ENCODE measurements at regions not wholly inside any gene's neighbourhood (a gene's known extent, or its start where the extent isn't known, plus 50 kb on each side); places are given as distances from the start of the nearest gene placed in this dataset.

DNA sequence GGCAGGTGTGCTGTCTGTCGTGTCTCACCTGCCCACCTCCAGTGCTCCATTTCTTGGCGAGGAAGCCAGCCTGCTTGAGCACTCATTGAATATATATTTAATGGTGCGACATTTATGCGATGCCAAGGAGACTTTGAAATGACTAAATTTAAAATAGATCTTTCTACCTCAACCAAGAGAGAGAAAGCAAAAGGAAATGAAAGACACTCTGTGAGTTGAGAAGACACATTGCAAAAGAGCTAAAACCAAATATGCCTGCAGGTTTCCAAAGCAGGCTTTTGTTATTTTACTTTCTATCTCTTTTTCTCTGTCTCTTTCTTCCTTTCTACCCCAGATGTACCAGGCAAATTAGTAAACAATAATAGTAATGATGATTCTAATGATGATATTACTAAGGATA is 53.6 kb upstream of the AOAH start:
- Mint-ChIP-seq H3K27me3 (ENCODE audit: insufficient read depth) (peaks cover 2% of the 10 kb centered on the region), H3K27ac (no peak overlapping the region), H3K36me3 (ENCODE audit: low read depth) (no peaks in the 10 kb centered on the region; the same call in 1 of the 2 replicates), H3K9me3 (peaks cover 48% of the 10 kb centered on the region), H3K4me1 (ENCODE audit: low read depth) (no peaks in the 10 kb centered on the region), H3K4me3 (no peak overlapping the region)
- TF ChIP-seq, protein P1, sequence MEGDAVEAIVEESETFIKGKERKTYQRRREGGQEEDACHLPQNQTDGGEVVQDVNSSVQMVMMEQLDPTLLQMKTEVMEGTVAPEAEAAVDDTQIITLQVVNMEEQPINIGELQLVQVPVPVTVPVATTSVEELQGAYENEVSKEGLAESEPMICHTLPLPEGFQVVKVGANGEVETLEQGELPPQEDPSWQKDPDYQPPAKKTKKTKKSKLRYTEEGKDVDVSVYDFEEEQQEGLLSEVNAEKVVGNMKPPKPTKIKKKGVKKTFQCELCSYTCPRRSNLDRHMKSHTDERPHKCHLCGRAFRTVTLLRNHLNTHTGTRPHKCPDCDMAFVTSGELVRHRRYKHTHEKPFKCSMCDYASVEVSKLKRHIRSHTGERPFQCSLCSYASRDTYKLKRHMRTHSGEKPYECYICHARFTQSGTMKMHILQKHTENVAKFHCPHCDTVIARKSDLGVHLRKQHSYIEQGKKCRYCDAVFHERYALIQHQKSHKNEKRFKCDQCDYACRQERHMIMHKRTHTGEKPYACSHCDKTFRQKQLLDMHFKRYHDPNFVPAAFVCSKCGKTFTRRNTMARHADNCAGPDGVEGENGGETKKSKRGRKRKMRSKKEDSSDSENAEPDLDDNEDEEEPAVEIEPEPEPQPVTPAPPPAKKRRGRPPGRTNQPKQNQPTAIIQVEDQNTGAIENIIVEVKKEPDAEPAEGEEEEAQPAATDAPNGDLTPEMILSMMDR (IDR thresholded peaks at IDR 0.05), result no peak
- DNase-seq, result no peak

DNA sequence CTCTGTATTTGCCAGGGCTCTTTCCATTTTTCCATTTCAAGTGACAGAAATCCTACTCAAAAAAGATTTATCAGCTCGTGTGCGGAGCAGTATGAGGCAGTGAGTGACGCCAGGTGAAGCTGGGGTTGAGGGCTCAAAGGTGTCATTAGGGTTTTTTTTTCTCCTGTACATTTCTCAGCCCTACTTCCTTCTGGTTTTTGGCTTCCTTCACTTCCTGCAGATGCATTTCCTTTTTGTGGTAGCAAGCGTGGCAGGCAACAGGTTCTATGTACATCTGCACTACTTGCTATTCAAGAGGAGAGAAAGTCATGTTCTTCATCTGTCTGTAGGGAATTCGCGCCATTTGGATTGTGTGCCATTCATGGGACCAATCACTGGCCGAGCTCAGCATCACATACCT is 52.8 kb upstream of the AOAH start:
- H3K4me1 Mint-ChIP-seq (ENCODE audit: low read depth), result no peaks in the 10 kb centered on the region
- H3K27ac Mint-ChIP-seq, result no peak overlapping the region
- H3K36me3 Mint-ChIP-seq (ENCODE audit: low read depth), result no peaks in the 10 kb centered on the region; the same call in 1 of the 2 replicates
- TF ChIP-seq, protein P1 (IDR thresholded peaks at IDR 0.05), result no peak
- H3K4me3 Mint-ChIP-seq, result no peak overlapping the region
- H3K9me3 Mint-ChIP-seq, result peaks cover 49% of the 10 kb centered on the region
- no peak for DNase-seq
- peaks cover 2% of the 10 kb centered on the region for H3K27me3 Mint-ChIP-seq (ENCODE audit: insufficient read depth)

DNA sequence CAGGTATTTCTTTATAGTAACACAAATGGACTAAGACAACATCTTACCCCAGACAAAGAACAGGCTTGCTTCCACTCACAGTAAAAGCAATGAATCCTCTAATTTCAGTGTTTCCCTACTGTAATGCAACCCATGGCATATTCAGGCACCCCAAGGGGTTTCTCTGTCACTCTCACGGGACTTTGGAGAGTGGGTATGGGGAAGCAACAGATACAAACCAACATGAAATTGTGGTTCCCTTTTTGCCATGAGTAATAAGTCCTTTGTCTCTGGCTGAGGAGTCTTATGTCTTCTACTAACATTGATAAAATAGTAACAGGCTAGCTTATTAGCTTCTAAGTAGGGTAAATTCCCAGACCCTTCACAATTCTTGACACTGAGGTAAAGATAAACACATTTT is 51.4 kb upstream of the AOAH start:
- Mint-ChIP-seq H3K27ac (no peak overlapping the region), H3K36me3 (ENCODE audit: low read depth) (no peaks in the 10 kb centered on the region; the same call in 1 of the 2 replicates)
- TF ChIP-seq, protein P1 (IDR thresholded peaks at IDR 0.05), result no peak

DNA sequence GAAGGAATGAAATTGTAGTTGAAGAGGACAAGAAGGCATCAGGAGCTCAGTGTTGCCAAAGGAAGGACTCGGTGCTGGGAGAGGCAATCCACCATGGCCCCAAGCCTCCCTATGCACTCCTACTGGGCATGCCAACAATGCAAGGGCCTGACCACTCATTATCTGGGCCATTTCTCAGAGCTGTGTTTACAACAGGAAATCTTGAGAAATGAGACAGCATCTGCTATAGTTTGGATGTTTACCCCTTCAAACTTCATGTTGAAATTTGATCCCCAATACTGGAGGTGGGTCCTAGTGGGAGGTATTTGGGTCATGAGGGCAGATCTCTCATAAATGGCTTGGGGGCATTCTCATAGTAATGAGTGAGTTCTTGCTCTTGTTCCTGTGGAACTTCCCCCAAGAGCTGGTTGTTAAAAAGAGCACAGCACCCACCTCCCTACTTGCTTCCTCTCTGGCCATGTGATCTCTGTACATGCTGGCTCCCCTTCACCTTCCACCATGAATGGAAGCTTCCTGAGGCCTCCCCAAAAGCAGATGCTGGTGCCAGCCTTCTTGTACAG is 50.8 kb upstream of the AOAH start:
- Mint-ChIP-seq H3K27me3 (ENCODE audit: insufficient read depth) (peaks cover under 1% of the 10 kb centered on the region; the same call in 1 of the 2 replicates), H3K36me3 (ENCODE audit: low read depth) (no peaks in the 10 kb centered on the region; the same call in 1 of the 2 replicates), H3K4me1 (ENCODE audit: low read depth) (no peaks in the 10 kb centered on the region), H3K4me3 (no peak overlapping the region), H3K27ac (no peak overlapping the region), H3K9me3 (peaks cover 41% of the 10 kb centered on the region)
- DNase-seq, result no peak
- TF ChIP-seq, protein P1 (IDR thresholded peaks at IDR 0.05), result no peak

More for the DNA sequence above, 51.4 kb upstream of the AOAH start:
- no peak overlapping the region for H3K4me3 Mint-ChIP-seq
- DNase-seq, result no peak
- peaks cover 41% of the 10 kb centered on the region for H3K9me3 Mint-ChIP-seq
- H3K27me3 Mint-ChIP-seq (ENCODE audit: insufficient read depth), result peaks cover 2% of the 10 kb centered on the region; the same call in 1 of the 2 replicates
- H3K4me1 Mint-ChIP-seq (ENCODE audit: low read depth), result no peaks in the 10 kb centered on the region
